D721Med (cell line): ENCODE measurements at regions not wholly inside any gene's neighbourhood (a gene's known extent, or its start where the extent isn't known, plus 50 kb on each side); places are given as distances from the start of the nearest gene placed in this dataset.

Experiments used
- DNase-seq: peaks from one replicate; pipeline ENCODE4 v3.0.0; 2011; ENCODE audit warnings: low spot score; ENCODE audit not compliant: insufficient read length
- FAIRE-seq: peaks from 2 replicates; lab custom pipeline; 2011; peaks lifted over from hg19 to GRCh38; lab: Jason Lieb, UNC
- TF ChIP-seq, protein P1 (sequence below): IDR thresholded peaks from 2 replicates; pipeline ENCODE4 v1.5.1; 2012; ENCODE audit warnings: mild to moderate bottlenecking, control low read depth; ENCODE audit not compliant: insufficient read depth; ENCODE audit errors: missing control alignments

DNA sequence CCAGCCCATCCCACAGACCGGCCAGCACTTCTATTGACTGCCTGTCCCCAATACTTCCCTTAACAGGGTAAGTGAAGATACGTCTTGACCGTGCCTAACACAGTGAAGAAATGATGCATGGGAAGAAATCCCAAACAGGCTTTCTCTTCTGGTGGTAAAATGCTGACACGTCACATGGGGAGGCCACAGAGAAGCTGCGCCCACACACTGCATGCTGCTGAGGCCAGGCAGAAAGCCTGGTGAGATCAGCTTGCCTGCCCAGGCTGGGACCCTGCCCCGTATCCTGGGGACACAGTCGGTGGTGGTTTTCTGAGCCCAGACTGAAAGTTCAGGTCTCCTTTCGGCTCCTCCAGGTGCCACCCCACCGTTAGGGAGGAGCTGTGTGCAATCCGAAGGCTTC, 356.3 kb upstream of the MGMT start:
- no peak for DNase-seq
- TF ChIP-seq, protein P1, sequence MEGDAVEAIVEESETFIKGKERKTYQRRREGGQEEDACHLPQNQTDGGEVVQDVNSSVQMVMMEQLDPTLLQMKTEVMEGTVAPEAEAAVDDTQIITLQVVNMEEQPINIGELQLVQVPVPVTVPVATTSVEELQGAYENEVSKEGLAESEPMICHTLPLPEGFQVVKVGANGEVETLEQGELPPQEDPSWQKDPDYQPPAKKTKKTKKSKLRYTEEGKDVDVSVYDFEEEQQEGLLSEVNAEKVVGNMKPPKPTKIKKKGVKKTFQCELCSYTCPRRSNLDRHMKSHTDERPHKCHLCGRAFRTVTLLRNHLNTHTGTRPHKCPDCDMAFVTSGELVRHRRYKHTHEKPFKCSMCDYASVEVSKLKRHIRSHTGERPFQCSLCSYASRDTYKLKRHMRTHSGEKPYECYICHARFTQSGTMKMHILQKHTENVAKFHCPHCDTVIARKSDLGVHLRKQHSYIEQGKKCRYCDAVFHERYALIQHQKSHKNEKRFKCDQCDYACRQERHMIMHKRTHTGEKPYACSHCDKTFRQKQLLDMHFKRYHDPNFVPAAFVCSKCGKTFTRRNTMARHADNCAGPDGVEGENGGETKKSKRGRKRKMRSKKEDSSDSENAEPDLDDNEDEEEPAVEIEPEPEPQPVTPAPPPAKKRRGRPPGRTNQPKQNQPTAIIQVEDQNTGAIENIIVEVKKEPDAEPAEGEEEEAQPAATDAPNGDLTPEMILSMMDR = no peak
- FAIRE-seq = no peak

DNA sequence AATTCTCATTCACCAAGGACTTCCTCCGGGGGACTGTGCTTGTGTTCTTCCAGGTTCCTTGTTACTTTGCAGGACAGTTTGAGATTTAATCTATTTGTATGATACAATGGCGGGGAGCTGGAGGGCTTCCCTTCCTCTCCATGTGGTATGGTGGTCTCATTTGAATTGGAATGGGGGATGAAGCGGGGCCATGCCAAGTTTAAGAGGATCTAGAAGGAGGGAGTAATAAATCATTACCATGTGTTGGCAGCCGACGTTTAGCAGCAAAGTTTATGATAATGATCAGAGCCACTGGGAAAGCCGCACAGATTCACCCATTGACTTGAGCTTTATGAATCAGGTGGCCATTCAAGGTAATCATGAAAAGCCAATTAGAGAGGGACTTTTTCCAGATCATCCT, 355.1 kb upstream of the MGMT start:
- FAIRE-seq (no peak), DNase-seq (no peak)
- TF ChIP-seq, protein P1 = no peak

DNA sequence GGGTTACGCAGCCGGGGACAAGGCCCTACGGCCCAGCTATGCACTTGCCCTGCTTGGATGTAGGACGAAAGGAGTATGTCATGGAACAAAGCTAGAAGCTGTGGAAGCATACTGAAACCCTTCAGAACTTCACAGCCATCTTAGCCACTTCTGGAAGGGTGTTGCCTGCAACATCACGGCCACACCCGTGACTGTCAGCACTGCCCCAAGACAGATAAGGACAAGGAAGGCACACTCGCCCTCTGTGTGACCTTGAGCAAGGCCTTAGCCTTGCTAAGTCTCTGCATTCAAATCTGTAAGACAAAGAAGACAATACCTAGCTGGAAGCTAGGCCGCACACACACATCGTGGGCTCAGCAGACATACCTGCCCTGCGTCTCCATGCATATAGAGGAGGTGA, 352.5 kb upstream of the MGMT start:
- FAIRE-seq (no peak), DNase-seq (no peak)

DNA sequence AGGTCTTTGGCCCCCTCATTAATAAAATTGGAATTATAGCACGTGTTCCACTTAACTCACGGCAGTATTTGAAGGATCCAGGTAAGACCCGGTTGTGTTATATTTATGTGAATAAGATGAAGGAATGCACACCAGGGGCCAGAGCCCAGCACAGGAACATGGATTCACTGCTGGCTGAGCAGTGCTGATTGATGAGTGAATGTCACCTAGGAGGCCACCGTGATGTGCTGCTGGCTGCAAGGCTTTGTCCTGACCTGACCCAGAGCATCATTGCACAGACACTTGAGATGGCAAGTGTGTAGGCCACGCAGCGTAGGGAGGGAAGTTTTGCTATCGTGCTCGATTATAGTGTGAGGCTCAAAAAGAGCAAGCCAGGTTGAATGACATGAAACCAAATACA, 350.7 kb upstream of the MGMT start:
- DNase-seq (no peak), FAIRE-seq (no peak)
- TF ChIP-seq, protein P1 = no peak

More for the DNA sequence above, 352.5 kb upstream of the MGMT start:
- TF ChIP-seq, protein P1 = no peak

DNA sequence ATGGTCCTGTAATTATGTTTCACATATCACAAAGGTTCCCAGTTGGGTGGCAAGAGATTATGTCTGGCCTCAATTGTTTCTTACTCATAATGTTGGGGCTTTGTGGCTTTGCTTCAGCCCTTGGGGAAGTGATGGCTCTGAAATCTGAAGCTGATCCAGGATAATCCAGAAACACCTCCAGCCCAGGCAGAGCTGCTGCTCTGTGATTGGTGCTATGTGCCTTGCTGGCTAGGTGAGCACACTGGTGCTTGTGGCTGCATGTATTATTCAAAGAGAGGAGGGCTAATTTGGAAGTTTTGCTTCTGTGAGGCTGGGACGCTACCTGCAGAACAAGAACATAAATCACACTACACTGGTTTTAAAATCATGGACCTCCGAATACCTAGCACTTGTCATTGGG, 346.6 kb upstream of the MGMT start:
- TF ChIP-seq, protein P1 = no peak
- FAIRE-seq (no peak), DNase-seq (no peak)

DNA sequence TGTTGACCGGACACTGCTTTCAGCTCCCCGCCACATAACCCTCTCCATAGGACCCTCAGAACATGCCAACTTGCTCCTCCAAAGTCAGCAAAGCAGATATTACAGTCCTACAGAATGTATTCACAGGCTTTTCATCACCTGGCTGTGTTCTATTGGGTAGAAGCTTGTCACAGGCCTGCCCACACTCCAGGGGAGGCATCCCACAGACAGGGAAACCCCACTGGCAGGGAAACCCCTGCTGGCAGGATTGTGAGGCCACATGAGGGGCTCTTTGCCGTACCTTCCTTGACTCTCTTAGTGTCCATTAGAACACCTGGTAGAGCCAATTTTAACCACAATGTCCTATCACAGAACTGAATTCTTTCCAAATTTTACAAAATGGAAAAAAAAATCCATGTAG, 344.2 kb upstream of the MGMT start:
- DNase-seq (no peak), FAIRE-seq (no peak)
- TF ChIP-seq, protein P1 = no peak

DNA sequence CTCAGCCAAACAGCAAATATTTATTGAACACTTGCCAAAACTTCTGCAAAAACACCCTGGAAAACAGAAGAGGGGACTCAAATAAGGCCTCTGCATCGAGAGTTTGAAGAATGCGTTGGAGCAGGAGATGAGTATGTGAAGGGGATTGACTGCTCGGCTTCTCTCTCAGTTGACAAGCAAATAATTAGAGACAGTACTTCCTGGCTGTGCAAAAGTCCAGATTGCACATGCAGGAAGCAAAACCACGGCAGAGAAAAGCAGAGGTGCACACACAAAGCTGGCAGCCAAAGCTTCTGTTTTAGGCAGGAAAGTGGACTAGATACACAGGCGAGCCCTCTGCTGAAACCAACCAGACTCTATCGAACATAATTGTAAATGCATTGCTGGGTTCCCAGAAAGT, 343.6 kb upstream of the MGMT start:
- TF ChIP-seq, protein P1 = no peak
- FAIRE-seq (no peak), DNase-seq (no peak)
